HG03520 (cell line): ENCODE measurements at regions not wholly inside any gene's neighbourhood (a gene's known extent, or its start where the extent isn't known, plus 50 kb on each side); places are given as distances from the start of the nearest gene placed in this dataset.
"Not testable (repeated sequence)": the region's sequence is repeated elsewhere in the genome, so short reads cannot be mapped to it uniquely, and the experiment has no call there.

Experiments used
- ATAC-seq: cut with Tn5 transposase; IDR thresholded peaks from one replicate; pipeline ENCODE4 v1.9.1; 2021; ENCODE audit warnings: mild to moderate bottlenecking, moderate library complexity; ENCODE audit not compliant: unreplicated experiment

DNA sequence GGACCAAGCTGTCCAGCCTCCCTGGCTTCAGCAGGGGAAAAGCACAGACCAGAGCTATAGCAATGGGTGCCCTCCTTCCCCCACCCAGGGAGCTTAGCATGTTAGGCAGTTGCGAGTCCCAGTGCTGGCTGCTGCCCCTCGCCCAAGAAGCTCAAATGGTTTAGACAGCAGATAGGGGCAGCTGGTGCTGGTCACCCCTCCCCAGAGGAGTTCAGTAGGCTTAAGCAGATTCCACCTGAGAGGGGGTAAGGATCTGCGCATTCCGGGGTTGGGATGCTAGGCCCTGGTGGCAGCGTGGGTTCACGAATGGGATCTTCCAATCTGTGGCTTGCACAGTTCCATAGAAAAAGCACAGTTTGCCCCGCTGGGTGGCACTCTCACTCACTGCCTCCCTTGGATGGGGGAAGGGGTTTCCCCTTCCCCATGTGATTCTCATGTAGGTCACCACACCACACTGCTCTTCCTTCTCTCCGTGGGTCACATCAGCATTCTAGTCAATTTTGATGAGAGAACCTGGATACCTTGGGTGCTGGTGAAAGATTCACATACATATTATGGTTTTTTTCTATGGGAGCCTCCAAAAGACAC lies 665.6 kb downstream of the C12orf50 start:
- no peak for ATAC-seq

DNA sequence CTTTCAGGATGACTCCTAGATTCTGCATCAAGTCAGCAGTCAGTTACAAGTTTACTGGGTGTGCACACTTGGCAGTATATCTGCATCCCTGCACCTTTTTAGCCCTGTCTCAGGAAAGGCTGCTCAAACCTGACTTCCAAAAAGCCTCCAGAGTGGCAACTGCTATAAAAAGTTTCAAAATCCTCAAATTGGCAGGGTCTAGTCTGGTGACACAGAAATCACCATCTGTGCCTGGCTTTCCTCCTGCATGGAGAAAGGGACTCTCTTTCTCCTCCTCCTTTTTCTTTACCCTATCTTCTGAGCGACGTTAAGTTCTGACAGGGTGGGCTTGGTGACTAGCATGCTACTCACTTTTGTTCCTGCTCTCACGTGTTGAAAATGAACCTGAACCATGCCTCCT lies 679.5 kb downstream of the C12orf50 start:
- ATAC-seq, result no peak

DNA sequence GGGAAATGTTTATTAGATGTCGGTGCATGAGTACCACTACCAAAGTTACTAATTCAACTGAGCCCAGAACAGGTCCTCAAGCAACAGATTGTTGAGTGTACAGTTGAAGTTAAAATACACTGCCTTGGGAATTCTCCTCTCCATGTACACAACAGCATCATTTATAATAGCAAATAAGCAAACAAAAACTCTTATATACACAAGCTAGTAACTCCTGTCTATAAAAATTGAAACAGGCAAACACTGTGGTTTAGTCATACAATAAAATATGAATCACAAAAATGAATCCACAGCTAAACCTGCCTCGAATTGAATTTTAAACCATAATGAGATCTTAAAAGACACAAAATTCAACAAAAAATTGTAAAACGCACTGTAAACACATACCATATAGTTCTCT lies 681.1 kb downstream of the C12orf50 start:
- ATAC-seq, result no peak

DNA sequence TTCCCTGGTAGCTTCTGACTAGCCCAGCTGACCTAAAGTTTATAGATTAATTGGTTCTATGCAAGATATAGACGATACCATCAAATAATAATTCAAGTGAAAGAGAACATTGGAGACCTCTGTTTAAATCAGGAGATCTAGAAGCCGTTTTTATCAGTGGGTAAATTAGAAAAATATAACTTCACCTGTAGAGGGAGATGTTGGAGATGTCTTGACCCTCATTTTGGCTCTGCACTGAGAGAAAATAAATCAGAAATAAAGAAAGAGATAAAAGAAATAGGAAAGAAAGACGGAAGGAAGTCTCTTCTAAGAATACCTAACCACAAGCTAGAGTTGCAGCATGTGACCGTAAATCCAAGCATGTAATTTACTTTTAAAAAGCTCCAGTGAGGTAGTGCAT lies 684.5 kb downstream of the C12orf50 start:
- ATAC-seq, result no peak

DNA sequence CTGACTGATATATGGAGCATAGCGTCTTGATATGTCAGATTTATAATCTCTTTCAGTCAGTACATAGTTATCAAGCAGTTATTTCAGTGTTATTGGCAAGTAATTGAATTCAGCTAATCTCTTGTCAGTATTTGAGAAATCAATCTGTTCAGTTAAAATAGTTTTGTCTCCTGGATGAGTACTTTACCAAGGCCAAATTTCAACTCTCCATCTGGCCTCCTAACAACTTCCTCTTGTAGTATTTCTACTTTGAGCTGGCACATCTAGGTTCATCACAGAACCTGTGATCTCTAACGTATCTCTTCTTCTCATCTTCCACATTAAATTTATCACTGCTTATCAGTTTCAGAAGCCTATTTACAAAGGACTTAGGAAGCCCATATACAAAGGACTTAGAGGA lies 690.5 kb downstream of the C12orf50 start:
- ATAC-seq, result no peak

DNA sequence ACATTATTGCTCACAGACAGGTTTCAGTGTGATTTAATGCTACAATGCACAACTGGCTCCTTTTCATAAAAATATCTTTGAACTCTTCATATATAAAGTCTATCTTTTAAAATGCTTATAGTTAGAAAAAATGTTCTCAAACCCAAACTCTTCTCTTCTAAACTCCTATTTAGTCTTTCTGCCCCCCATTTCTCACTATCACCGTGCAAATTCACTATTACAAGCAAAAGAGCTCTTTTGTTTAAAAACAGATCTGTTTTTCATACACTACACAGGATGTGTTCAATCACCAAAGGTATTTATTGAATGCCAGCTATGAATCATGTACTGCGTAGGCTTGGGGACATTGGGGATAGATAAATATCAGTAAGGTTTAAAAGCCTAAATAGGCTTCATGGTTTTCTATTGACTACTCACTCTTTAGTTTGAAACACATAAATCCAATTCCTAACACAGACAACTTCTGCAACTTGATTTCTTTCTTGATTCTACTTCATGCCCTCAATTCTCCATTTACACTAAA lies 692.3 kb downstream of the C12orf50 start:
- ATAC-seq, result no peak

DNA sequence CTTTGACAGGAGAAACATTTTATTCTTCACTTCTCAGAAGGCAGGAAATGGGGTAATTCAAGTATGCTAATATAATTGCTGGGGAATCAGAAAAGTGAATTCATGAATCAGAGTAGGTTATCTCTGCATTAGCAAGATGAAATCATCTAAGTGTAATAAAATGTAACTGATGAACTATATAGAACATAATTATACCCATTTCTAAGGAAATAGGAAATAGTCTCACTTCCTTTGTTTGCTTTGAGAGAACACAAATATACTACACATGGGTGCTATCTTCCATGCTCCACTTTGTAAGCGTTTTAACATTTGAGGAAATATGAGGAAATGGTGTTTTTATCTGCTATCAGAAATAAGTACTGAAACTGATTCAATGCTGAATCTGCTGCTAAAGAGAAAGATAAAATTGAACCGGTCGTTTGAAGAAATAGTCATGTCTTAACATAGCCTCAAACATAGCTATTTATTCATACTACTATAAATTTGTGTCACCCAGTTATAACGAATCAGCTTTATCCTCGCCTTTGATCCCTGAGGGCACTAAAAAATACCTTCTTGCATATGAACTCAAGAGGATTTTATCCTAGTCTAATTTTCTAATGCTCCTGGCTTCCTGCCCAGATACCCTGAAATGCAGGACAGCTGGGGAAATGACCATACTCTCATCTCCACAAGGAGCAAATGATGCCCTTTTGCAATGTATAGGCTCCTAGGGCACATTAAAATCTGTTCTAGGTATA lies 696.0 kb downstream of the C12orf50 start:
- ATAC-seq, result no peak

DNA sequence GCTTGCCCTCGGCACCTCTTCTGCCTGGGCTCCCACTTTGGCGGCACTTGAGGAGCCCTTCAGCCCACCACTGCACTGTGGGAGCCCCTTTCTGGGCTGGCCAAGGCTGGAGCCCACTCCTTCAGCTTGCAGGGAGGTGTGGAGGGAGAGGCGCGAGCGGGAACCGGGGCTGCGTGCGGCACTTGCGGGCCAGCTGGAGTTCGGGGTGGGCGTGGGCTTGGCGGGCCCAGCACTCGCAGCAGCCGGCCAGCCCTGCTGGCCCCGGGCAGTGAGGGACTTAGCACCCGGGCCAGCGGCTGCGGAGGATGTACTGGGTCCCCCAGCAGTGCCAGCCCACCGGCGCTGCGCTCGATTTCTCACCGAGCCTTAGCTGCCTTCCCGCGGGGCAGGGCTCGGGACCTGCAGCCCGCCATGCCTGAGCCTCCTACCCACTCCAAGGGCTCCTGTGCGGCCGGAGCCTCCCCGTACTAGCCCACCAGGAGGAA lies 699.1 kb downstream of the C12orf50 start:
- not testable (repeated sequence) for ATAC-seq

DNA sequence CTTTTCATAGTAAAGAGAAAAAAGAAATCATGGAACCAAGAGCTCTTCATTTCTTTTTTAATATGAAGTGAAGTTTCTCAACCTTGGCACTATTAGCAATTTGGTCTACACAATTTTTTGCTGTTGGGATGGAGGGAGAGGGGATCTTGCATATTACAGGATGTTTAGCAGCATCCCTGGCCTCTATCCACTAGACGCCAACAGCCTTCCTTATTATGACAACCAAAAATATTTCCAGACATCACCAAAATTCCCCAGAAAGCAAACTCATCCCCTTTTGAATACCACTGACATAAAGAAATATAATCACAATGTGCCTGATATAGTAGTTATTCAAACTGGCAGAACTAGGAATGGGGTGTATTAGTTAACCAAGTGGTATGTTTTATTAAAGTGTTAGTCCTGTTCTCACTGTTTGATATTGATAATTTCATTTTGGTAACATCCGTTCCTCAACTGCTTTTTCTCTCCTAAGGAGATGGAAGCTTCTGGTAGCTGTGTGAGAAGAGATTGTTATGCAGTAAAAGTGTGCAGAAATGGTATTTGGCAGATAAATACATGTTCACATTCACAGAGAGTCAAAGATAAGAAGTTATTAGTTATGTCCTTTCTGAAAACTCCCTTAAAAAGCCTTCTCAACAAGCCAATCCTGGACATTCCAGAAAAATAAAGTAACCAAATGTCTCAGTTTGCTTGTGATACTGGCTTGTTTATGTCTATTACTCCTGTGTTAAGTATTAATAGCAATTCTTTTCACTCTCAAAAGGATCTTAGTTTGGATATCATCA lies 699.9 kb downstream of the C12orf50 start:
- no peak for ATAC-seq

DNA sequence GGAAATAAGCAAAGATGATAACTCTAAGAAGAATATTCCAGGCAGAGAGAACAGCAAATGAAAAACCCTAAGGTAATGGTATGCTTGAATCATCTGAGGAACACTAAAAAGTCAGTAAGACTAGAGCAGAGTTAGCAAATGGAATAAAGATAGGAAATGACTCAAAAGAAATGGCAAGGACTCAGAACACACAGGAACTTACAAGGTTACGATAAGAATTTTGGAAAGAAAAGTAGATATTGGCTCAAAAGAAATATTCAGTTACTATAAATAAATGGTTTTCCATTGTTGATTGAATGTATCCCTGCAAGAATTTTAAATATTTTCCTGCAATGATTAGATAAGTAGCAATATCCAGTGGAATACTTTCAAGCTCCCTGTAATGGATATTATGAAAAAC lies 705.8 kb downstream of the C12orf50 start:
- ATAC-seq, result no peak

DNA sequence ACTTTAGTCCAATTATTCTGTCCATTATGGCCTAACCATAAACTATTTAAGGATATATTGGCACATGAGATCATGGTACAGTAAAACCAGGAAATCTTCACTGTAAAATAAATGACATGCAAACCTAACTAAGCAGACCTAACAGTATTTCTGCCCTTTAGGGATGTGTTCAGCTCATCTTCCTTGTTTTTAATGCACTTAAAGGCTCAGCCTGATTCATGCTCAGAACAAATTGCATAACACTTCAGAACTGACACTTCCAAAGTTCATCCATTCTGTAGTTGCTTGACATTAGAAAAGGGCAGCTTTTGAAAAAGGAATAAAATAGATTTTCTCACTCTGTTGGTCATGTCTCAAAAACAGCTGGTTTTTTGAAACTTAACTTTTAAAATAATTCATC lies 708.5 kb downstream of the C12orf50 start:
- ATAC-seq, result no peak

DNA sequence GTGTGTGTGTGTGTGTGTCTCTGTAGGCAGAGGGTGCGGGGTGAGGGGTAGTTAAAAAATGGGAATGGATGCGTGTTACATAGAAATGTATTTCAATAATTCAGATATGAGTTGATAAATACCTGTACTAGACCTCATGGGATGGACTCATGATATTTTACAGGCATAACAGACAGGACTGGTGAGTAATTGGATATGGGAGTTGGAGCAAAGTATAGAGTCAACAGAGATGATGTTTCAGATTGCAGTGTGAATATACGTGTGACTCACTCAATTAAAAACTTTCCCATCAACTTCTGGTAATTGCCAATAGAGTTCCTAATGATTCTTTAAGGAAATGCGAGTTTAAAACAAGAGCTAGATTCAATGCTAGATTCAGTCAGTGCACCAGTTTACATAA lies 711.9 kb downstream of the C12orf50 start:
- no peak for ATAC-seq

DNA sequence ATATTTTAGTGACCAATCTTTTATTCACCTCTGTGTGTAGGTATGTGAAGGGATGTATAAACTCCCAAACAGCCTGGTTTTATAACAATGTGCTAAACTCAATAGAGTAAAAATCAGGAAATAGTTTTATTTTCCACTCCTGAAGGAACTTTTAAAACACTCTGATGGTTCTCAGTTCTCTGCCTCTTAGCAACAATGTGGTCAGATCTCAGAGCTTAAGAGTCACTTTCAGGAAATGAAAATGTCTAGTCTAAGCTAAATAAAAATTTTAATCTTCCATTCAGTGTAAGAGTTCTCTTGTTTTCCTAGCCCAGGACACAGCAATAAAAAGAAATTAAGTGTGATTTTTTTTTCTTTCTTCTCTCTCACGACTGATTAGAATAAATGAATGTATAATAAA lies 718.0 kb downstream of the C12orf50 start:
- ATAC-seq, result peak; percentile 57

DNA sequence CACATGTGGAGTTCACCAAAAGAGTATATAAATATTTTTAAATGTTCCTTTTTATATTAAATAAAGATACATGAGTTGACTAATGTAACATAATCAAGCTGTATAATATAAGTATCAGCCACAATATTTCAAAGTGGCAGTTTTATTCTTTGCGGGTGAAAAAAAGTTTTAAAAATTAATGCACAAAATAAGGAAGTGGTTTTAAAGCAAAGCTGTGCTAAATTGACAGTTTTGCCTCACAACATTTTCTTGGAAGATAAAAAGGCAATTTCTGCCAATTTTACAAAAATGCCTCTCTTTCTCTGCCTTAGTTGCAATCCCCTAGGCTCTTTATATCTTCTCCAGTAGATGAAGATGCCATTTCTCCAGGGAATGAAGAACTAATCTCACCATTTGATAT lies 719.1 kb downstream of the C12orf50 start:
- no peak for ATAC-seq

DNA sequence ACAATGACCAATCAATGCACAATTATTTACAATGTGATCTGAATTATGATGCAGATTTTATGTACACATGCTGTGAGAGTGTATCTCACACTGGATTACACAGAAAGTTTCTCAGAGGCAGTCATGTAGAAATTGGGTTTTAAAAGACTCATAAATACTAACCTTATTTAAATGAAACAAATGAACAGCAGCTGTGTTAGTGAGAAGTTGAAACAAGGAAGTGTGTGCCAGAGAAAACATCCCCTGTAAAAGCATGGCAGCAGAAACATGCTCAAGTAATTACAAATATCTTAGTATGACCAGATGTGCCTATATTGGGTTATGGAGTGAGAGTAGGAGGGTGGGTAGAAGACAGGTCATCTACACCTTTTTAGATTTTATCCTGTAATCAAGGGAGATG lies 723.7 kb downstream of the C12orf50 start:
- ATAC-seq, result no peak

DNA sequence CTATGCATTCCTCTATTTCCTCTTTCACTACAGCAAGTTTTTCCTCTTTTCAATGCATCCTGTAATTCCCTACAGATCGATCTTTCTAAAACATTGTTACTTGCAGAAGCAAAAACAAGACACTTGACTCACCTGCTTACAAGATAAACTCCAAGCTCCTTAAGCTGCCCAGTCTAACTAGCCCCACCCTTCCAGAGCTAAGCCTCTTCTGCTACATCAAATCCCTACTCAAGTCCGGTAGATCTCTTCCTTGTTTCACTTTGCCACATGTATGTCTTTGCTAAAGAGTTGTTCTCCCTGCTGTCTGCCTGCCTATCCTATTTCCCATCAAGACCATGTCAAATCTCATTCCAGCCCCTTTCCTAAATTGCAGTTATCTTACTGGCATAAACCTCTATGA lies 724.8 kb downstream of the C12orf50 start:
- ATAC-seq, result no peak

DNA sequence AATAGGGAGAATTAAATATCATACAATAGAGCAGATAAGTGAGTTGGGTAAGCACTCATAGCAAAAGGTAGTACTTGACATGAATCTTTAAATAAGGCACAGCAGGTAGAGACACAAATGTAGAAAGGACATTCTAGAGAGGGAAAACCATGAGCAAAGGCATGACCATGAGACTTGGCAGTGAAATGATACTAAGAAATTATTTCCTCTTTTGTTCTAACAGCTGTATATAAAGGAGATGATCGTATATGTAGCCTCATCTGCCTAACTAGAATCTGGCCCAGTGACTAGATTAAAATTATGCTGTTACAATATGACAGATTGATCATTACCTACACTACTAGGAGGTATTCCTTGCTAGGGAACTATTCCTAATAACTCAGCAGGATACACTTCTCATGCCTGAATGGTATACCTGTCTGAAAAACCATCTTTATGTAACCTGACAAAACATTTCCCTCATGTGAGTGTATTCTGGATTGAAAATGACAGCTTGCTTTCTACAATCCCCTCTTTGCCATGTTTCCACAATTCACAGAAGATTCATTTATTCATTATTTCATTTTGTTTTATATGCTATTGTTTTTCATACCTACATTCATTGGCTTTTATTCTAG lies 725.7 kb downstream of the C12orf50 start:
- ATAC-seq, result no peak

DNA sequence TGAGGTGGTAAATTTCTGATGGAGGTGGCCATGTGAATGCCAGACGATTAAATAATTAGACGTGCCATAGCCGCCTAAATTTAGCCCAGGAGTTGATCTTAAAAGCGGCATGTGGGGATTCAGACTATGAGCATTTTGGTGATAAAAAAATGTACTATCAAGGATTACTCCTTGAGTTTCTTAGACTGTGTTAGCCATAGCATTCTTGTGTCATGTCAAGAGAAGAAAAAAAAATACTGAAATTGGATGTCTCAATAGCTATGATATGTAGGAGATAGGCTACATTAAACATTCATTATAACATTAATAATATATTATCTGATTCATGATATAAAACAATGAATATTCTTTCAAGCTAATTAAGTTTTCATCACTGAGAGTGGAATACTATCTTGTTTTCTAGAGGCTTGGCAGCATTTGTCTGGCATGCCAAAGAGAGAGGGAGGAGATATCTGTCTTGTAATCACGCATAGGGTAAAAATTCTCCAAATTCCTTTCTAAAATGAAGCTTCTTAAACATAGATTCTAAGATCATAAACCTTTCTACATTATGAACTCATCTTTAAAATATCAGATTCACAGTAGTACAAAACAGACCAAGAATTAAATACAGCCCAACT lies 727.0 kb downstream of the C12orf50 start:
- ATAC-seq, result no peak

DNA sequence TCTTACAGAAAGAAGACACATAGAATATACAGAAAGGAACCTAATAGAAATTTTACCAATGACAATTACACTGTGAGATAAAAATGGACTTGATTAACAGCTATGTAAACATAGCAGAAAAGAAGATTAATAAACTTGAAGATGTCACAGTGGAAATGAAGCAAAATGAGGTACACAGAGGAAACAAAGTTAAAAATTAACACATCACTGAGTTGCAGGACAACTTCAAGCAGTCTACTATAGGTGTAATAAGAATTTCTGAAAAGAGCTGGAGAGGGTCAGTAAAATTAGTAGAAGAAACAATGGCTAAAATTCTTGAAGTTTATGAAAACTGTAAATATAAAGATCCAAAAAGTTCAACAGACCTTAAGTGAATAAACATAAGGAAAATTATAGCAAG lies 738.7 kb downstream of the C12orf50 start:
- no peak for ATAC-seq

DNA sequence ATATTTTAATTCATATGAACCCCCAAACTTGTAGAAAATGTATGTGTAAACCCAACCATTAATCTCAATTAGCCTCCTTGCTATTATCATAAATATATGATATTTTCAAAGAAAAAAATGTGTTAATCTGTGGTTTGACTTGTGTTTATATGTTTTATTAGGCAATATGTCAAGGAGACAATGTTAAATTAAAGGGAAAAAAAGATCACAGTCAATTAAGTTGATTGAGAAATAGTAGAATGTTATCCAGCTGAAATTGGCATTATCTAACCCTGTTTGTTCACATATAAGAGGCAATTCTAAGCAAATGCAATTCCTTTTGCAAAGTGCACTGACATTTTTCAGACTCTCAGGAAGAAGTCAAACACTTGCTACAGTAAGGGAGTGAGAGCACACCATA lies 745.3 kb downstream of the C12orf50 start:
- no peak for ATAC-seq

DNA sequence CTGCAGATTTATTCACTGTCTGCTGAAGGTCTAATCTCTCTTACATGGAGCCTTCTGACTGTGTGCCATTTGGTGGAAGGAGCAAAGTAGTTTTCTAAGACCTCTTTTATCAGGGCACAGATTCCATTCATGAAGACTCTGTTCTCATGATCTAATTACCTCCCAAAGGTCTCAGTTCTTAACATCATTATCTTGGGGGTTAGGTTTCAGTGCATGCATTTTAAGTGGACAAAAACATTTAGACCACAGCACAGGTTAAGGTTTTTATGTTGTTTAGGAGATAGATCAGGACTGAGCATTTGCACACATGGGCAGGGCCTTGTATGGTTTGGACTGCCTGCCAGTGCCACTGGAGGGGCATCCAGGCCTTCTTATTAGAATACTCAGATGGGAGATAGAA lies 746.1 kb downstream of the C12orf50 start:
- no peak for ATAC-seq
